ENCODE measurements at regions not wholly inside any gene's neighbourhood (a gene's known extent, or its start where the extent isn't known, plus 50 kb on each side); places are given as distances from the start of the nearest gene placed in this dataset.

- TF ChIP-seq CTCF (IDR thresholded peaks at IDR 0.05) (no peak), POLR2A (IDR thresholded peaks at IDR 0.05) (no peak)
Measured at GRCh38 chr5:75931175-75931574, 152.0 kb upstream of the SV2C start.
